ENCODE measurements at regions not wholly inside any gene's neighbourhood (a gene's known extent, or its start where the extent isn't known, plus 50 kb on each side); places are given as distances from the start of the nearest gene placed in this dataset.
"Not testable (repeated sequence)": the region's sequence is repeated elsewhere in the genome, so short reads cannot be mapped to it uniquely, and the experiment has no call there.

- in situ Hi-C loops (cut with MboI) = no loop called here
- H3K79me2 ChIP-seq (ENCODE audit: insufficient read depth) = no peaks in the 10 kb centered on the region
- no peaks in the 10 kb centered on the region for H3K9me3 ChIP-seq (ENCODE audit: low read depth)
- no peaks in the 10 kb centered on the region for H3F3A ChIP-seq (ENCODE audit: insufficient read depth)
- no peak overlapping the region for H3K4me2 ChIP-seq (ENCODE audit: unreplicated experiment)
- no peak overlapping the region for H3K27ac ChIP-seq
- H3K36me3 ChIP-seq (ENCODE audit: low read depth) = no peaks in the 10 kb centered on the region
- no peak overlapping the region for H3K9ac ChIP-seq
- H3K9me2 ChIP-seq (ENCODE audit: insufficient read depth) = no peaks in the 10 kb centered on the region
- H4K20me1 ChIP-seq (ENCODE audit: insufficient read depth) = no peaks in the 10 kb centered on the region
- no peak overlapping the region for H2AFZ ChIP-seq
- no peak for TF ChIP-seq EZH2phosphoT487 (IDR thresholded peaks at IDR 0.05; ENCODE audit: insufficient read depth, low read depth)
- TF ChIP-seq EZH2 (IDR thresholded peaks at IDR 0.05; ENCODE audit: insufficient read depth, poor library complexity, severe bottlenecking) = no peak
- no peaks in the 10 kb centered on the region for H3K4me1 ChIP-seq (ENCODE audit: insufficient read depth)
- DNase-seq = no peak
- 85 to 97% methylated on average over 1 of the region's 1 CpG for WGBS, 2 experiments (ENCODE audit: low coverage in 1 of 2, low lambda C conversion rate in 2 of 2, missing lambda C conversion rate in 2 of 2)
- H3K4me3 ChIP-seq = no peak overlapping the region
- H3K27me3 ChIP-seq (replicated peaks; ENCODE audit: insufficient read depth) = no peaks in the 10 kb centered on the region
Observed at GRCh38 chr6:82461536-82461935, 97.9 kb downstream of the TPBG start.

DNA sequence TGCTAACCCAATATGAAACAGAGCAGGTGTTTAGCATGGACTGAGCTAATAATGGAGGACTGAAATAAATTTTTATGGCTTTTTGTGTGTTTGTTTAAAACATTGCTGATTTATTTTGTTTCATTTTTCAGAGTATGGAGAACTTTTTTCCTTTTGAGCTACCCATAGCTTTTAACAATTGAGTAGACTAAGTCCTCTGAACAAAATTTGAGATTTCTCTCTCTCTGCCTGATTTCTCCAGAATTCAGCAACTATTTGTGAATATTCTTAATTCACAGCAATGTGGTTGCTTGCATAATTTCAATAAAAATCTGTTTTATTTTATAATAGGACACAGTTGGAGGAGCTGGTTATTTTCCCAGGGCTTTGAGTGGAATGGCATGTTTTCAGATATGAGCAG, 103.7 kb downstream of the TPBG start:
- no peaks in the 10 kb centered on the region for H3K4me1 ChIP-seq (ENCODE audit: insufficient read depth)
- H3K27ac ChIP-seq = no peak overlapping the region
- in situ Hi-C loops (cut with MboI) = no loop called here
- H4K20me1 ChIP-seq (ENCODE audit: insufficient read depth) = no peaks in the 10 kb centered on the region
- no peaks in the 10 kb centered on the region for H3K9me2 ChIP-seq (ENCODE audit: insufficient read depth)
- H3K4me3 ChIP-seq = no peak overlapping the region
- H3K4me2 ChIP-seq (ENCODE audit: unreplicated experiment) = no peak overlapping the region
- H3K79me2 ChIP-seq (ENCODE audit: insufficient read depth) = no peaks in the 10 kb centered on the region
- H3F3A ChIP-seq (ENCODE audit: insufficient read depth) = no peaks in the 10 kb centered on the region
- TF ChIP-seq EZH2phosphoT487 (IDR thresholded peaks at IDR 0.05; ENCODE audit: insufficient read depth, low read depth) = no peak
- no peak for TF ChIP-seq EZH2 (IDR thresholded peaks at IDR 0.05; ENCODE audit: insufficient read depth, poor library complexity, severe bottlenecking)
- no peak overlapping the region for H2AFZ ChIP-seq
- no peaks in the 10 kb centered on the region for H3K36me3 ChIP-seq (ENCODE audit: low read depth)
- no peaks in the 10 kb centered on the region for H3K27me3 ChIP-seq (replicated peaks; ENCODE audit: insufficient read depth)
- DNase-seq = no peak
- no peak overlapping the region for H3K9ac ChIP-seq
- no peaks in the 10 kb centered on the region for H3K9me3 ChIP-seq (ENCODE audit: low read depth)

GRCh38 chr6:82470123-82470522, 106.5 kb downstream of the TPBG start:
- H2AFZ ChIP-seq; H3K4me2 ChIP-seq (ENCODE audit: unreplicated experiment); H3K4me1 ChIP-seq (ENCODE audit: insufficient read depth); H3K9me3 ChIP-seq (ENCODE audit: low read depth); H3K4me3 ChIP-seq; H3K27me3 ChIP-seq (replicated peaks; ENCODE audit: insufficient read depth); H3K9ac ChIP-seq; H3K36me3 ChIP-seq (ENCODE audit: low read depth); H3F3A ChIP-seq (ENCODE audit: insufficient read depth); H3K9me2 ChIP-seq (ENCODE audit: insufficient read depth); H4K20me1 ChIP-seq (ENCODE audit: insufficient read depth); H3K79me2 ChIP-seq (ENCODE audit: insufficient read depth); H3K27ac ChIP-seq; in situ Hi-C loops (cut with MboI); DNase-seq: not testable (repeated sequence)
- WGBS, 2 experiments (ENCODE audit: low coverage in 1 of 2, low lambda C conversion rate in 2 of 2, missing lambda C conversion rate in 2 of 2) = 76 to 82% methylated on average over 8 of the region's 8 CpGs

DNA sequence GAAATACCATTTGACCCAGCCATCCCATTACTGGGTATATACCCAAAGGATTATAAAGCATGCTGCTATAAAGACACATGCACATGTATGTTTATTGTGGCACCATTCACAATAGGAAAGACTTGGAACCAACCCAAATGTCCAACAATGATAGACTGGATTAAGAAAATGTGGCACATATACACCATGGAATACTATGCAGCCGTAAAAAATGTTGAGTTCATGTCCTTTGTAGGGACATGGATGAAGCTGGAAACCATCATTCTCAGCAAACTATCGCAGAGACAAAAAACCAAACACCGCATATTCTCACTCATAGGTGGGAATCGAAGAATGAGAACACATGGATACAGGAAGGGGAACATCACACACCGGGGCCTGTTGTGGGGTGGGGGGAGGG, 111.5 kb downstream of the TPBG start:
- H3K36me3 ChIP-seq (ENCODE audit: low read depth); H3K4me2 ChIP-seq (ENCODE audit: unreplicated experiment); H3F3A ChIP-seq (ENCODE audit: insufficient read depth); H3K27ac ChIP-seq; H3K27me3 ChIP-seq (replicated peaks; ENCODE audit: insufficient read depth); H3K4me3 ChIP-seq; H3K4me1 ChIP-seq (ENCODE audit: insufficient read depth); H3K9me3 ChIP-seq (ENCODE audit: low read depth); H3K79me2 ChIP-seq (ENCODE audit: insufficient read depth); in situ Hi-C loops (cut with MboI); H2AFZ ChIP-seq; H4K20me1 ChIP-seq (ENCODE audit: insufficient read depth); H3K9ac ChIP-seq; H3K9me2 ChIP-seq (ENCODE audit: insufficient read depth); DNase-seq: not testable (repeated sequence)
- 79 to 81% methylated on average over 5 of the region's 5 CpGs for WGBS, 2 experiments (ENCODE audit: low coverage in 1 of 2, low lambda C conversion rate in 2 of 2, missing lambda C conversion rate in 2 of 2)

- Histone ChIP-seq H3K9ac (no peak overlapping the region), H3K27ac (no peak overlapping the region), H3K36me3 (ENCODE audit: low read depth) (no peaks in the 10 kb centered on the region), H2AFZ (no peak overlapping the region), H3K9me2 (ENCODE audit: insufficient read depth) (no peaks in the 10 kb centered on the region), H3K27me3 (replicated peaks; ENCODE audit: insufficient read depth) (no peaks in the 10 kb centered on the region), H4K20me1 (ENCODE audit: insufficient read depth) (no peaks in the 10 kb centered on the region), H3K9me3 (ENCODE audit: low read depth) (peaks cover 5% of the 10 kb centered on the region), H3F3A (ENCODE audit: insufficient read depth) (no peaks in the 10 kb centered on the region), H3K79me2 (ENCODE audit: insufficient read depth) (no peaks in the 10 kb centered on the region), H3K4me2 (ENCODE audit: unreplicated experiment) (no peak overlapping the region), H3K4me1 (ENCODE audit: insufficient read depth) (no peaks in the 10 kb centered on the region), H3K4me3 (no peak overlapping the region)
- WGBS, 2 experiments (ENCODE audit: low coverage in 1 of 2, low lambda C conversion rate in 2 of 2, missing lambda C conversion rate in 2 of 2) = 70 to 76% methylated on average over 3 of the region's 3 CpGs
- in situ Hi-C loops (cut with MboI) = no loop called here
- no peak for DNase-seq
- TF ChIP-seq EZH2phosphoT487 (IDR thresholded peaks at IDR 0.05; ENCODE audit: insufficient read depth, low read depth) (no peak), EZH2 (IDR thresholded peaks at IDR 0.05; ENCODE audit: insufficient read depth, poor library complexity, severe bottlenecking) (no peak)
Observed at GRCh38 chr6:82484001-82484400, 120.4 kb downstream of the TPBG start.

All from GM23248 (cell line).